OCI-LY1 (cell line): ENCODE measurements at regions not wholly inside any gene's neighbourhood (a gene's known extent, or its start where the extent isn't known, plus 50 kb on each side); places are given as distances from the start of the nearest gene placed in this dataset.

Experiments
- H2AFZ ChIP-seq: fragments of 200-600 bp; sonication (generic), shearing (Covaris generic); 2 replicates; pipeline ENCODE4 v1.6.0; 2014; ENCODE audit warnings: antibody characterized with exemption, mild to moderate bottlenecking, low read length
- H3F3A ChIP-seq: fragments of 200-600 bp; sonication (generic), shearing (Covaris generic); 2 replicates; pipeline ENCODE4 v1.6.0; 2014; ENCODE audit warnings: mild to moderate bottlenecking, antibody characterized with exemption, low read length, moderate library complexity; ENCODE audit not compliant: insufficient read depth
- H3K27ac ChIP-seq: fragments of 200-600 bp; sonication (generic); 2 replicates; pipeline ENCODE4 v1.5.1; 2014; ENCODE audit warnings: low read length, mixed run types, mild to moderate bottlenecking, low read depth; ENCODE audit not compliant: poor library complexity, severe bottlenecking
- H3K27me3 ChIP-seq: fragments of 200-600 bp; sonication (generic); 2 replicates; pipeline ENCODE4 v1.6.0; 2014; ENCODE audit warnings: antibody characterized with exemption, mild to moderate bottlenecking, low read length, moderate library complexity; ENCODE audit not compliant: insufficient read depth
- H3K36me3 ChIP-seq: fragments of 200-600 bp; sonication (generic); 2 replicates; pipeline ENCODE4 v1.6.1; 2014; ENCODE audit warnings: mild to moderate bottlenecking, antibody characterized with exemption, low read length, moderate library complexity, mixed read lengths; ENCODE audit not compliant: insufficient read depth
- H3K4me1 ChIP-seq: fragments of 200-600 bp; sonication (generic); 2 replicates; pipeline ENCODE4 v1.5.1; 2014; ENCODE audit warnings: mild to moderate bottlenecking, low read length, moderate library complexity; ENCODE audit not compliant: insufficient read depth, severe bottlenecking
- H3K4me2 ChIP-seq: fragments of 200-600 bp; sonication (generic), shearing (Covaris generic); 2 replicates; pipeline ENCODE4 v1.6.1; 2014; ENCODE audit warnings: low read length
- H3K4me3 ChIP-seq: fragments of 200-600 bp; sonication (generic); 2 replicates; pipeline ENCODE4 v1.5.1; 2014; ENCODE audit warnings: low read length, low read depth, mild to moderate bottlenecking, mixed read lengths; ENCODE audit not compliant: poor library complexity, severe bottlenecking
- H3K79me2 ChIP-seq: fragments of 200-600 bp; shearing (Covaris generic); 2 replicates; pipeline ENCODE4 v1.6.1; 2016; ENCODE audit warnings: mixed run types, low read length, mixed read lengths; ENCODE audit not compliant: insufficient read depth
- H3K9ac ChIP-seq: fragments of 200-600 bp; sonication (generic), shearing (Covaris generic); 2 replicates; pipeline ENCODE4 v1.6.1; 2014; ENCODE audit warnings: mild to moderate bottlenecking, low read length, mixed read lengths
- H3K9me2 ChIP-seq: fragments of 200-600 bp; sonication (generic), shearing (Covaris generic); 2 replicates; pipeline ENCODE4 v1.6.1; 2014; ENCODE audit warnings: low read depth, mild to moderate bottlenecking, low read length, mixed read lengths
- H3K9me3 ChIP-seq: fragments of 200-600 bp; shearing (Covaris generic); 2 replicates; pipeline ENCODE4 v1.6.1; 2014; ENCODE audit warnings: low read length, mixed read lengths
- H4K20me1 ChIP-seq: fragments of 200-600 bp; sonication (generic), shearing (Covaris generic); 2 replicates; pipeline ENCODE4 v1.6.0; 2016; ENCODE audit warnings: mild to moderate bottlenecking, low read length; ENCODE audit not compliant: insufficient read depth
- EZH2 ChIP-seq: fragments of 200-600 bp; sonication (generic), shearing (Covaris generic); IDR thresholded peaks from 2 replicates; pipeline ENCODE4 v1.8.0; 2017; ENCODE audit warnings: borderline replicate concordance, mixed run types, mild to moderate bottlenecking, antibody characterized with exemption, low read length, moderate library complexity, mixed read lengths
- TF ChIP-seq, protein P1 (sequence below): fragments of 200-600 bp; sonication (generic), shearing (Covaris generic); IDR thresholded peaks from 2 replicates; pipeline ENCODE4 v1.5.1; 2017; ENCODE audit warnings: mild to moderate bottlenecking, antibody characterized with exemption, low read length, moderate library complexity, mixed read lengths

DNA sequence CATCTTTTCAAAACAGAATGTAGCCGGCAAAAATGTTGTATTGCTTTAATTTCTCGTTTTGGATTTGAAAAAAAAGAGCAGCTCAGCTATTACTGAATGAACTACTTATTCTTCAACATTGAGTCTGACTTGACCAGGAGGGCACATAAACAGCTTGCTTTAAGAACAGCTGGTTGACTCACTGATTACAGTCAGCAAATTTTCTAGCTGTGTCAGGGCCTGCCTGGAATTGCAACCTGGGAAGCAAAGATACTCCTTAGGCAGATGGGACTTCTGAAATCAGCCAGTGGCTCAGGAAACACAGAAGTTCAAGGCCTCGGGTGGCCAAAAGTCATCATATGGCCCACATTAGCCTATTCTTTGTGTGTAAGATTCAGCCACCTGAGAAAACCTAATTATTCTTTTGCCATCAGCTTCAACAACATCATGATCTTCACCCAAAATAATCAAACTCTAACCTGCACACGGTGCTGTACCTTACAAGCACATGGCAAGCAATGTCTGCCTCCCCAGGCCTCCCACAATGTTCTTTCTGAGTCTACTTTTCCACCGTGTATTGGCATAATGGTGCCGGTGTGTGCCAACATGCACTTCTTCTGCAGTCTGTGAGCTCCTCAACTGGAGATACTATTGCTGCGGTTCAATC, 307.2 kb downstream of the HHIPL2 start:
- Histone ChIP-seq H3K9ac (no peak overlapping the region), H2AFZ (no peak overlapping the region), H3K27me3 (no peaks in the 10 kb centered on the region), H3K4me2 (no peak overlapping the region), H3F3A (no peaks in the 10 kb centered on the region), H3K4me3 (no peak overlapping the region), H4K20me1 (no peaks in the 10 kb centered on the region), H3K36me3 (no peaks in the 10 kb centered on the region), H3K4me1 (no peaks in the 10 kb centered on the region), H3K9me2 (no peaks in the 10 kb centered on the region), H3K9me3 (no peaks in the 10 kb centered on the region), H3K27ac (no peak overlapping the region), H3K79me2 (no peaks in the 10 kb centered on the region)
- no peak for TF ChIP-seq EZH2
- TF ChIP-seq, protein P1, sequence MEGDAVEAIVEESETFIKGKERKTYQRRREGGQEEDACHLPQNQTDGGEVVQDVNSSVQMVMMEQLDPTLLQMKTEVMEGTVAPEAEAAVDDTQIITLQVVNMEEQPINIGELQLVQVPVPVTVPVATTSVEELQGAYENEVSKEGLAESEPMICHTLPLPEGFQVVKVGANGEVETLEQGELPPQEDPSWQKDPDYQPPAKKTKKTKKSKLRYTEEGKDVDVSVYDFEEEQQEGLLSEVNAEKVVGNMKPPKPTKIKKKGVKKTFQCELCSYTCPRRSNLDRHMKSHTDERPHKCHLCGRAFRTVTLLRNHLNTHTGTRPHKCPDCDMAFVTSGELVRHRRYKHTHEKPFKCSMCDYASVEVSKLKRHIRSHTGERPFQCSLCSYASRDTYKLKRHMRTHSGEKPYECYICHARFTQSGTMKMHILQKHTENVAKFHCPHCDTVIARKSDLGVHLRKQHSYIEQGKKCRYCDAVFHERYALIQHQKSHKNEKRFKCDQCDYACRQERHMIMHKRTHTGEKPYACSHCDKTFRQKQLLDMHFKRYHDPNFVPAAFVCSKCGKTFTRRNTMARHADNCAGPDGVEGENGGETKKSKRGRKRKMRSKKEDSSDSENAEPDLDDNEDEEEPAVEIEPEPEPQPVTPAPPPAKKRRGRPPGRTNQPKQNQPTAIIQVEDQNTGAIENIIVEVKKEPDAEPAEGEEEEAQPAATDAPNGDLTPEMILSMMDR = no peak

DNA sequence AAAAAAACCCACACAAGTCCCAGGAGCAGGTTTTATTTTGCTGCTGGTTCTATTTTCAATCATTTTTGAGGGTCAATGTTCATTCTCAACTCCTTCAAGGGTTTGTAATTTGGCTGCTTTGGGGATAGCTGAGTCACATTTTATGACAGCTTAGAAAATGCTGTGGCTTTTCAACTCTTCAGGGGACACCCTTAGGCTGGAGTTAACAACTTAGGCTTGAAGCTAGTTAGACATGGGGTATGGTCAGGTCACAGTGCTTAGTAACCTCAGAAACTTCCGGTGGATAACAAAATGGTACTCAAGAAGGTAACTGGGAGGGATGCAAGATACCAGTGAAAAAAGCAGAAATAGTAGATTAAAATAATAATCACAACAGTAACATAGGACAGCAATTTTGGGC, 308.8 kb downstream of the HHIPL2 start:
- Histone ChIP-seq H2AFZ (no peak overlapping the region), H3F3A (no peaks in the 10 kb centered on the region), H3K4me3 (no peak overlapping the region), H3K27me3 (no peaks in the 10 kb centered on the region), H3K79me2 (no peaks in the 10 kb centered on the region), H3K9ac (no peak overlapping the region), H3K4me2 (no peak overlapping the region), H3K4me1 (no peaks in the 10 kb centered on the region), H3K27ac (no peak overlapping the region), H3K36me3 (no peaks in the 10 kb centered on the region), H3K9me3 (no peaks in the 10 kb centered on the region), H4K20me1 (no peaks in the 10 kb centered on the region), H3K9me2 (no peaks in the 10 kb centered on the region)
- TF ChIP-seq, protein P1 = no peak
- TF ChIP-seq EZH2 = no peak

DNA sequence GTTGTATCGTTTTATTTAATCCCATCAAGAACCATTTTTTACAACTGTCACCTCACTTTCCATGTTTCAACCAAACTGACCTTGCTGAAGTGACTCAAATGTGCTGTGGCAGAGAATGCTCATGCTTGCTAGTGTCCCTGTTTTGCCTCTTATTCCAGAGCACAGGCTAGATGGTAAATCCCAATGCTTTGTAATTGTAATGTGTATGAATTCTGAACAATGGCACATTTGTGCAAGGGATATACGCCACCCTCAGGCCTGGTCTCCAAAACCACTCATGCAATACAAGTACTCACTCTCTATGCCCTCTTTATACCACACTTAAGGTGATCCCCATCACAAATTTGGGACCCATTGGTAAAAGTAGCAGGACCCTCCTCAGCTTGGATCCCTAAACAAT, 313.6 kb downstream of the HHIPL2 start:
- Histone ChIP-seq H3K4me1 (no peaks in the 10 kb centered on the region), H2AFZ (no peak overlapping the region), H3K4me3 (no peak overlapping the region), H3K9me3 (no peaks in the 10 kb centered on the region), H3K27ac (no peak overlapping the region), H3K9ac (no peak overlapping the region), H3K36me3 (no peaks in the 10 kb centered on the region), H3K4me2 (no peak overlapping the region), H4K20me1 (no peaks in the 10 kb centered on the region), H3K79me2 (no peaks in the 10 kb centered on the region), H3K9me2 (no peaks in the 10 kb centered on the region), H3K27me3 (no peaks in the 10 kb centered on the region), H3F3A (no peaks in the 10 kb centered on the region)
- no peak for TF ChIP-seq EZH2
- TF ChIP-seq, protein P1 = no peak
